A204.1 (cell line): ENCODE measurements at regions not wholly inside any gene's neighbourhood (a gene's known extent, or its start where the extent isn't known, plus 50 kb on each side); places are given as distances from the start of the nearest gene placed in this dataset.
"Not testable (repeated sequence)": the region's sequence is repeated elsewhere in the genome, so short reads cannot be mapped to it uniquely, and the experiment has no call there.

ENCODE experiments used
- FAIRE-seq: peaks from 2 replicates; lab custom pipeline; 2012; peaks lifted over from hg19 to GRCh38; lab: Jason Lieb, UNC

GRCh38 chr22:49345896-49346295 lies 481.8 kb downstream of the BRD1 start:
- FAIRE-seq, result no peak

DNA sequence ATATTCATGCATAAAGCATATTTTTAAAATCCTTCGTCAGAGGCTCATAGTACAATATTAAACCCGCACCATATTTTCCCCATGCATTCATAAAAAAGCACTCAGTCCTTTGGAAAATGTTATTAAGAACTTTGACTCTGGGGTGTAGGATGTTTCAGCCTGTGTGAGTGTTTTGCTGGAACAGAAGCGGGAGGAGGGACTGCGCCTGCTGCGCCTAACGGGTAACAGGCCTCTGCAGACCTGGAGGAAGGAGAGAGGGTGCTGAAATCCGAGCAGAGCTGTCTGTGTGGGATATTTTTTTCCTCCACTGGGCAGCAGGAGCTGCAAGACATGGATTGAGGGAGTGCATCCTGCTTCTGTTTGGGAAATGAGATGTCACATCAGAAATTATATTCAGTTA lies 483.0 kb downstream of the BRD1 start:
- no peak for FAIRE-seq

- no peak for FAIRE-seq
Observed at GRCh38 chr22:49344161-49344560, 483.5 kb downstream of the BRD1 start.

GRCh38 chr22:49340406-49340805 lies 487.3 kb downstream of the BRD1 start:
- FAIRE-seq, result no peak

DNA sequence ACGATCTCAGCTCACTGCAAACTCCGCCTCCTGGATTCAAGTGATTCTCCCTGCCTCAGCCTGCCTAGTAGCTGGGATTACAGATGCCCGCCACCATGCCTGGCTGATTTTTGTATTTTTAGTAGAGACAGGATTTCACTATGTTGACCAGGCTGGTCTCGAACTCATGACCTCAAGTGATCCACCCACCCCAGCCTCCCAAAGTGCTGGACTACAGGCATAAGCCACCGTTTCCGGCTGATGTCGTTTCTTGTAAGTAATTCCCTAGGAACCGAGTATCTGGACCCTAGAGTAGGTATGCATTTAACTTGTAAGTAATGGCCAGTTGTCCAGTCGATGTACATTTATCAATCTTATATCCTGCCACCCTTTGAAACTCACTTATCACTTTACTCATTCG lies 491.2 kb downstream of the BRD1 start:
- not testable (repeated sequence) for FAIRE-seq

- no peak for FAIRE-seq
Observed at GRCh38 chr22:49334976-49335375, 492.7 kb downstream of the BRD1 start.

DNA sequence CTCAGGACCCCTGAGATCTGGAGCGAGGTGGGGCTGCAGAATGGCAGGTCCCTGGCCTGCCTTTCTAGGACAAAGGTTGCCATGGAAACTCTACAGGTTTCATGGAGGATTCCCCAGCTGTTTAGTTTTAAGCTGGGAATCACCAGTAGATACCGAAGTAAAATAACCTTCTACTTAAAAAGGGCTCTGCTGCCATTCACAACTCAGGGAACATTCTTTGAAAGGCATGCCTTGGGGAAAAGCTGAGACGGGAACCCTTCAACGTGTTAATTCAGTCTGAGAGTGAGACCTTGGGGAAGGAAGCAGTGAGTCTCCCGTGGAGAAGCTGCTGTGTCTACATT lies 493.3 kb downstream of the BRD1 start:
- FAIRE-seq, result no peak

- no peak for FAIRE-seq
Observed at GRCh38 chr22:49333206-49333605, 494.5 kb downstream of the BRD1 start.

DNA sequence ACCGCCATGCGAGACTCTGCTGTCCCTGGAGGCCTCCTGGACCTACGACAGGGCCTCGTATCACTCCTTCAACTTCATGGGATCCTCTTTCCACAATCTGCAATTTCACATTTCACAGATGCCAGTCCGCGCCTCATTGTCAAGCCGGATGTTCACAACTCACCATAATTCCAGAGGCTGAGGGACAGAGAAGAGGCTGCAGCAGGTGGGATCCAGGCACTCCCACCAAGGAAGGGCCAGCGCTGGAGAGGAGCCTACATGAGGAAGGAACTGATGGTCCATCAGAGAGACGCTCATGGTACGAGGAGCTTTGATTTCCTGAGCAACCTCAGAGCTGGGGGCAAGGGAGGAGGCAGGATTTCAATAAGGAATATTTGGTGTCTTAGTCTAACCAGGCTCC lies 495.0 kb downstream of the BRD1 start:
- FAIRE-seq, result no peak

DNA sequence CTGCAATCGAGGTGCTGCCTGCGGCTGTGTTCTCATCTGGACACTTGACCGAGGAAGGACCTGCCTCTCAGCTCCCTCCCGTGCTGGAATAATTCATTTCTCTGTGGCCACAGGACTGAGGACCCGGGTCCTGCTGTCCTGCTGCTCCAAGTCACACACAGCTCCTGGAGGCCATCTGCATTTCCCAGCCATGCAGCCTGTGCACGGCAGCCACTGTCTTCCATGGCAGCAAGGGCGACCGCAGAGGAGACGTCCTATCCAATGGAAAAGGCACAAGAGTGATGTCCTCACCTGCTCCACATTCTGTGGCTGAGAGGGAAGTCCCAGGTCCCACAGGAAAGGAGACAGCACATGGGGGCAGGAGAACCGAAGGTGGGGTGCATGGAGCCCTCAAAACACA lies 495.8 kb downstream of the BRD1 start:
- FAIRE-seq, result no peak

- FAIRE-seq, result no peak
Observed at GRCh38 chr22:49331223-49331815, 496.4 kb downstream of the BRD1 start.

DNA sequence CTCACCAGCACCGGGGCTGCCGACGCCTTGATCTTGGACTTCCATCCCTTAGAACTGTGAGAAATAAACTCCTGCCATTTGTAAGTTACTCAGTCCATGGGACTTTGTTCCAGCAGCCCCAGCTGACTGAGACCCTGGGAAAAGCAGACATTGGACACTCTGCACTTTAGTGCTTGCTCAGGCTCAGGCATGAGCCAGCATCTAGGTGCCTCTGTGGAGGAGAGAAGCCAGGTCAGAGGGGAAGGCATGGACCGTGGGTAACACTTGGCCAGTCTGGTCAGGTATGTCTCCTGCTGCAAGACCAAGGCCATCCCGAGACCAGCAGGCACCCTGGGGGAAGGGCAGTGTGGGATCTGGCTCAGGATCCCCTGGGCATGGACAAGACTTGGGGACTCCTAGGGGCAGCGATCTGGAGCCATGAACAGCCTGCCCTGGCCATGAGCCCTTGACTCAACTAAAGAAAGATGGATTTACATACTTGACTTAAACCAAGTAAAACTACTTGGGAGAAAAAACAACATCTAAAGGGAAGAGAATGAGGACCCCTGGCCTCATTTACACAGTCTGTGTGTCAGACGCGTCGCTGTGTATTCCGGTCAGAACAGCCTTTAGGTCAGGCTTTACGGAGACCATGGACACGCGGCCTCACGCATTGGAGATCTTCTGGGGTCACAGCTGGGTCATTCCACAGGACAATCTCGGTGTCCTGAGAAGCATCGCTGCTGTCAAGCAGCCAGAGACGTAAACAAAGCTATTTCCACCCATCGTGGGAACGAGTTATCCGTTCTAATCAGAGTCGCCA lies 497.1 kb downstream of the BRD1 start:
- FAIRE-seq, result no peak

DNA sequence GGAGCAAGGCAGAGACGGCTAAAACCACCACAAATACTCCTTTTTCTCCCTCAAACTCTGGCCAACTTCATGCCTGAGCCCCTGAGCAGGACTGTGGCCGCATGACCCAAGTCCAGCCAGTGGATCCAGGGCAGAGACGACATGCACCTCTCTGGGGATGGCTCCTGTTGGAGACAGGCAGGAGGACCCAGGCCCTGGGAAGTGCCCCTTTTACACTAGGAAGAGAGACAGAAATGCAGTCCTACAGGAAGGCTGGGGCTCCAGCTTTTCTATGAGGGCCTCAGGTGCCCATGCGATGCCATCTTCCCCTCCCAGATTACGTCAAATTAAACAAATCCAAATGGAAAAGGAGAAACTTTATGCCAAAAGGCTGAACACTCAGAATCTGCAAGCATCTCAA lies 498.0 kb downstream of the BRD1 start:
- FAIRE-seq, result no peak

DNA sequence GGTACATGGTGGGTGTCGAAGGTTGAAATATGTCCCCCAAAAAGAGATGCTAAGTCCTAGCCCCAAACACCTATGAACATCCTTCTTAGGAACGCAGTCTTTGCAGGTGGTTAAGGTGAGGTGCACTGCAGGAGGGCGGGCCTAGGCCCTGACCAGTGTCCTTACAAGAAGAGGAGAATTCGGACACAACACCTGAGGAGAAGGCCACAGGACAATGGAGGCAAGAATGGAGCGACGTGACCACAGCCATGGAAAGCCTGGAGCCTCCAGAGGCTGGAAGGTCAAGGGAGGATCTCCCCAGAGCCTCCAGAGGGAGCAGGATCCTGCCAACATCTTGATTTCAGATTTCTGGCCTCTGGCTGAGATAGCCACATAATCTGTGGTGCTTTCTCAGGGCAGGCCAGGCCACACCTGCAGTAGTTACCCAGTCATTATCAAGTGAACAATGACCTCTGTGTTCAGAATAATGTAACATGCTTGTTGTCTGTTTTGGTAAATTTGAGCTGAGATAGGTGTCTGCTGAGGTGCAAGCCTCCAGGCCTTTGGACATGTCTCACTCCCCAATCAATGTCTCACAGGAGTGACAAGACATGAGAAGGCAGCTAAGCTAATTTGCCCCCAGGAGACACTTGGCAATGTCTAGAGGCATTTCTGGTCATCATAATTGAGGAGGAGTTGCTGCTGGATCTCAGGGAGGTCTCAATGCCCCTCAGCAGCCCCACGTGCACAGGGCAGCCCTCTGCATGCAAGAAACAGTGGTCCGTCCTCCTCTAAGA lies 498.9 kb downstream of the BRD1 start:
- FAIRE-seq, result no peak

- no peak for FAIRE-seq
Observed at GRCh38 chr22:49328118-49328475, 499.6 kb downstream of the BRD1 start.

- no peak for FAIRE-seq
Observed at GRCh38 chr22:49327411-49328117, 500.1 kb downstream of the BRD1 start.

DNA sequence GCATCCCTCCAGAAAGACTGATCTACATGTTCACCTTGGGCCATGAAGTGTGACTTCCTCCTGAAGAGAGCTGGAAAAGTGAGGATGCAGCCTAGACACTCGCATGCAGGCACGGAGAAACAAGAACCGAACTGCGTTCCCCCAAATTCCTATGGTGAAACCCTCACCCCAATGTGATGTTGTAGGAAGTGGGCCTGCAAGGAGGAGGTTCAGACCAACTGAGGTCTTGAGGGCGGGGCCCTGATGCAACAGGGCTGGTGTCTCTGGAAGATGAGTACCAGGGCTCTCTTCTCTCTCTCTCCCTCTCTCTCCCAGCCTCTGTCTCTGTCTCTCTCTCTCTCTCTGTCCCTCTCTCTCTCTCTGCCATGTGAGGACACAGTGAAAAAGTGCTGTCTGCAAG lies 501.1 kb downstream of the BRD1 start:
- no peak for FAIRE-seq

GRCh38 chr22:49325531-49326395 lies 501.9 kb downstream of the BRD1 start:
- no peak for FAIRE-seq

- no peak for FAIRE-seq
Observed at GRCh38 chr22:49324527-49325491, 502.9 kb downstream of the BRD1 start.

GRCh38 chr22:49323751-49324415 lies 503.8 kb downstream of the BRD1 start:
- FAIRE-seq, result no peak
